ENCODE measurements at regions not wholly inside any gene's neighbourhood (a gene's known extent, or its start where the extent isn't known, plus 50 kb on each side); places are given as distances from the start of the nearest gene placed in this dataset.

DNA sequence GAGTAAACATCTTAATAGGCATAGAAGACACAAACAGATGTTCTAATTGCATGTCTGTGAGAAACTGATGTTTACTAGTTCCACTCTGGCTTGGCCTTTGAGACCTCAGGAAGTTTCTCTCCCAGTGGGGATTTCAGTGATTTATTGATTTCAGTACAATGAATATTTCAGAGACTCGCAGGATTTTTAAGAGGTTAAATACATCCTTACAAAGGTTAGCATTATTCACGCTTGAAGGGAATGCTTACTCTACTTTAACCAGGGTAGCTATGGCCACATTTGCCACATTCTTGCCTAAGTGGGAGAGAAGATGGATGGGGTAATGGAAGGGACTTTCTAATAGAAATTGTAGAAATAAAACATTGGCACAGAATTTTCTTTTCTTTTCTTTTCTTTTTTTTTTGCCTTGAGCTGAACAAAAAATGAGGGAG is 480.1 kb downstream of the SPRY1 start:
- TF ChIP-seq, protein P1, sequence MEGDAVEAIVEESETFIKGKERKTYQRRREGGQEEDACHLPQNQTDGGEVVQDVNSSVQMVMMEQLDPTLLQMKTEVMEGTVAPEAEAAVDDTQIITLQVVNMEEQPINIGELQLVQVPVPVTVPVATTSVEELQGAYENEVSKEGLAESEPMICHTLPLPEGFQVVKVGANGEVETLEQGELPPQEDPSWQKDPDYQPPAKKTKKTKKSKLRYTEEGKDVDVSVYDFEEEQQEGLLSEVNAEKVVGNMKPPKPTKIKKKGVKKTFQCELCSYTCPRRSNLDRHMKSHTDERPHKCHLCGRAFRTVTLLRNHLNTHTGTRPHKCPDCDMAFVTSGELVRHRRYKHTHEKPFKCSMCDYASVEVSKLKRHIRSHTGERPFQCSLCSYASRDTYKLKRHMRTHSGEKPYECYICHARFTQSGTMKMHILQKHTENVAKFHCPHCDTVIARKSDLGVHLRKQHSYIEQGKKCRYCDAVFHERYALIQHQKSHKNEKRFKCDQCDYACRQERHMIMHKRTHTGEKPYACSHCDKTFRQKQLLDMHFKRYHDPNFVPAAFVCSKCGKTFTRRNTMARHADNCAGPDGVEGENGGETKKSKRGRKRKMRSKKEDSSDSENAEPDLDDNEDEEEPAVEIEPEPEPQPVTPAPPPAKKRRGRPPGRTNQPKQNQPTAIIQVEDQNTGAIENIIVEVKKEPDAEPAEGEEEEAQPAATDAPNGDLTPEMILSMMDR (IDR thresholded peaks at IDR 0.05) = no peak
- no peak for TF ChIP-seq ZFX (IDR thresholded peaks at IDR 0.05; ENCODE audit: borderline replicate concordance)

Data from 22Rv1 (cell line).